ENCODE measurements at regions not wholly inside any gene's neighbourhood (a gene's known extent, or its start where the extent isn't known, plus 50 kb on each side); places are given as distances from the start of the nearest gene placed in this dataset.

DNA sequence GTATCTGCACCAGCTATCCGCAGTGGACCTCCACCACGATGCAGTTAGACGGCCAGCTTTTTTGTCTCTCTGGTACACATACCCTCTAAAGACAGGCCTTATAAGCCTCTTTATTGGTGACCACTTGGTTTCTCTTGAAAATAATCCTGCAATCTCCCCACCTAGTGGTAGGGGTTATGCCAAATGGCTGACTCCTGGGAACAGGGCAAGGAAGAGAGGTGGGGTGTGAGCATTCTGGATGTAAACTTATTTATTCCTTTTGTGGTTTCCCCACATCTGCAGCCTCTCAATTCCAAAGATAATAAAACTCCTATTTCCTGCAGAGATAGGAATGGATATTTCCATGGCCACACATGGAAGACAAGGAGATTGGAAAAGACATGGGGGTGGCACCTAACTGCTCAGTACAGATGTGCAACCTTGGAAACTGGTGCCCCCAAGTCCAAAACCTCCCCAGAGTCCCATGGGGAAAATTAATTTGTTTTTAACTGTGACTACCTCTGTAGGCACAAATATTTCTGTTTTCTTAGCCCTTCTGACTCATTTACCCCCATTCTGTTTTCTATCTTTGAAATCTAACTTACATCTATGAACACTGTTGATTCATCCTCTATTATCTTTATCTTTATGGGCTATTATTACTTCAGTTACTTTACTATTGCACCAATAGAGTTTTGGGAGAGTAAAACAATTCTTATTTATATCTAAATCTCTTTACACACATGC is 112.7 kb upstream of the TSHZ3 start:
- H3K9ac ChIP-seq (replicated peaks in 1 of 4; ENCODE audit: extremely low read depth in 1 of 4, low read depth in 3 of 4, low read length in 3 of 4) = no peak overlapping the region
- H3K18ac ChIP-seq (ENCODE audit: extremely low read depth, low read length) = no peak overlapping the region
- peaks cover 11% of the 10 kb centered on the region for H3K23me2 ChIP-seq (ENCODE audit: low read depth, low read length)
- no peak overlapping the region for H2BK120ac ChIP-seq (replicated peaks; ENCODE audit: low read depth, low read length)
- H3K9me3 ChIP-seq (ENCODE audit: insufficient read depth in 2 of 2, low read depth in 1 of 2, low read length in 1 of 2) = no peaks in the 10 kb centered on the region
- DNase-seq (ENCODE audit: low read depth in 1 of 2, low spot score in 2 of 2) (no peak), FAIRE-seq (no peak)
- no peak overlapping the region for H2BK15ac ChIP-seq (ENCODE audit: low read length)
- H3K79me2 ChIP-seq (ENCODE audit: control insufficient read depth in 1 of 2, insufficient read depth in 2 of 2, low read length in 2 of 2) = no peaks in the 10 kb centered on the region
- H2AFZ ChIP-seq (ENCODE audit: low read length) = peak overlapping the region; percentile 65; the same call in 1 of the 2 replicates
- H2BK12ac ChIP-seq (ENCODE audit: low read depth, low read length) = no peak overlapping the region
- no peak overlapping the region for H3K4me2 ChIP-seq (ENCODE audit: insufficient read depth in 1 of 2, low read depth in 2 of 2, low read length in 2 of 2)
- H3K4ac ChIP-seq (replicated peaks; ENCODE audit: insufficient read length, low read depth, low read length) = no peak overlapping the region
- TF ChIP-seq, protein P1, sequence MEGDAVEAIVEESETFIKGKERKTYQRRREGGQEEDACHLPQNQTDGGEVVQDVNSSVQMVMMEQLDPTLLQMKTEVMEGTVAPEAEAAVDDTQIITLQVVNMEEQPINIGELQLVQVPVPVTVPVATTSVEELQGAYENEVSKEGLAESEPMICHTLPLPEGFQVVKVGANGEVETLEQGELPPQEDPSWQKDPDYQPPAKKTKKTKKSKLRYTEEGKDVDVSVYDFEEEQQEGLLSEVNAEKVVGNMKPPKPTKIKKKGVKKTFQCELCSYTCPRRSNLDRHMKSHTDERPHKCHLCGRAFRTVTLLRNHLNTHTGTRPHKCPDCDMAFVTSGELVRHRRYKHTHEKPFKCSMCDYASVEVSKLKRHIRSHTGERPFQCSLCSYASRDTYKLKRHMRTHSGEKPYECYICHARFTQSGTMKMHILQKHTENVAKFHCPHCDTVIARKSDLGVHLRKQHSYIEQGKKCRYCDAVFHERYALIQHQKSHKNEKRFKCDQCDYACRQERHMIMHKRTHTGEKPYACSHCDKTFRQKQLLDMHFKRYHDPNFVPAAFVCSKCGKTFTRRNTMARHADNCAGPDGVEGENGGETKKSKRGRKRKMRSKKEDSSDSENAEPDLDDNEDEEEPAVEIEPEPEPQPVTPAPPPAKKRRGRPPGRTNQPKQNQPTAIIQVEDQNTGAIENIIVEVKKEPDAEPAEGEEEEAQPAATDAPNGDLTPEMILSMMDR (IDR thresholded peaks at IDR 0.05; ENCODE audit: control extremely low read depth in 1 of 3, insufficient read depth in 1 of 3, low read depth in 1 of 3, low read length in 3 of 3) = peak in 2 of 3 experiments; percentile 8 to 38; a peak in 2 of 4 replicates
- TF ChIP-seq RAD21 (IDR thresholded peaks at IDR 0.05 in 1 of 2, conservative IDR thresholded peaks at IDR 0.05 in 1 of 2; ENCODE audit: low read depth in 2 of 2, low read length in 2 of 2) = peak; percentile 24 to 45; a peak in 2 of 4 replicates
- TF ChIP-seq, protein P2, sequence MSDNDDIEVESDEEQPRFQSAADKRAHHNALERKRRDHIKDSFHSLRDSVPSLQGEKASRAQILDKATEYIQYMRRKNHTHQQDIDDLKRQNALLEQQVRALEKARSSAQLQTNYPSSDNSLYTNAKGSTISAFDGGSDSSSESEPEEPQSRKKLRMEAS (IDR thresholded peaks at IDR 0.05) = no peak
- no peak overlapping the region for H2BK5ac ChIP-seq (ENCODE audit: low read depth, low read length)
- no peak overlapping the region for H4K91ac ChIP-seq (replicated peaks; ENCODE audit: insufficient read length, low read length)
- no peaks in the 10 kb centered on the region for H3K79me1 ChIP-seq (ENCODE audit: low read depth, low read length)
- ChIA-PET CTCF (ENCODE audit: partially characterized antibody) (interaction anchor here (0.6 to 1.0 kb wide), 2 partner anchors 15 to 19 kb away, joined by 3 read pairs; no protein-coding TSS in a partner anchor), POLR2A (ENCODE audit: partially characterized antibody) (interaction anchor here (2.4 kb wide), 1 partner anchor 43 kb away, joined by 10 read pairs; no protein-coding TSS in a partner anchor)
- H3K14ac ChIP-seq (ENCODE audit: insufficient read length) = no peak overlapping the region
- no peak overlapping the region for H3K56ac ChIP-seq (replicated peaks; ENCODE audit: insufficient read length, low read depth, low read length)
- H4K20me1 ChIP-seq (replicated peaks in 1 of 2; ENCODE audit: control insufficient read depth in 1 of 2, insufficient read depth in 2 of 2, low read length in 2 of 2) = peaks cover 0 to 1% of the 10 kb centered on the region in 2 experiments
- H3K27ac ChIP-seq (ENCODE audit: low read depth, low read length) = no peak overlapping the region
- H3K27me3 ChIP-seq (replicated peaks in 1 of 4; ENCODE audit: control insufficient read depth in 3 of 4, extremely low read depth in 1 of 4, insufficient read depth in 3 of 4, low read length in 3 of 4) = no peaks in the 10 kb centered on the region
- no peak overlapping the region for H3K4me3 ChIP-seq (ENCODE audit: extremely low read depth in 1 of 4, insufficient read depth in 2 of 4, low read depth in 3 of 4, low read length in 4 of 4)
- H3K36me3 ChIP-seq (ENCODE audit: control insufficient read depth in 2 of 4, insufficient read depth in 4 of 4, low read length in 3 of 4) = no peaks in the 10 kb centered on the region
- H4K5ac ChIP-seq (ENCODE audit: insufficient read length, low read depth, low read length) = no peak overlapping the region
- no peak overlapping the region for H2AK5ac ChIP-seq (ENCODE audit: low read depth, low read length)
- H3K4me1 ChIP-seq (replicated peaks in 1 of 4; ENCODE audit: control insufficient read depth in 3 of 4, insufficient read depth in 4 of 4, low read length in 3 of 4) = no peaks in the 10 kb centered on the region
- H3K23ac ChIP-seq (ENCODE audit: insufficient read length) = no peak overlapping the region
- 93% methylated on average over 3 of the region's 3 CpGs; no CpG with 5 or more reads in 1 of the 2 experiments for WGBS, 2 experiments (ENCODE audit: extremely low coverage in 1 of 2, insufficient coverage in 1 of 2, insufficient read length in 1 of 2, insufficient replicate concordance in 2 of 2, low coverage in 1 of 2, low lambda C conversion rate in 2 of 2, missing lambda C conversion rate in 1 of 2)
- peak overlapping the region; percentile 34; the same call in 1 of the 2 replicates for H2BK20ac ChIP-seq (ENCODE audit: low read length)
- no peak overlapping the region for H4K8ac ChIP-seq (ENCODE audit: extremely low read depth, insufficient read depth, low read length)
